ENCODE measurements at regions not wholly inside any gene's neighbourhood (a gene's known extent, or its start where the extent isn't known, plus 50 kb on each side); places are given as distances from the start of the nearest gene placed in this dataset.

- Mint-ChIP-seq H3K36me3 (ENCODE audit: insufficient read depth, unreplicated experiment) (no peaks in the 10 kb centered on the region), H3K27me3 (ENCODE audit: insufficient read depth, unreplicated experiment) (no peaks in the 10 kb centered on the region), H3K27ac (ENCODE audit: low read depth, unreplicated experiment) (no peak overlapping the region), H3K4me1 (ENCODE audit: insufficient read depth, unreplicated experiment) (no peaks in the 10 kb centered on the region), H3K9me3 (ENCODE audit: unreplicated experiment) (peaks cover 5% of the 10 kb centered on the region), H3K4me3 (ENCODE audit: unreplicated experiment) (no peak overlapping the region)
- intact Hi-C loops (cut with micrococcal nuclease) = no loop called here
- no peak for DNase-seq (ENCODE audit: unreplicated experiment)
- BruUV-seq (replicated peaks) = no TSS peak
- CTCF ChIA-PET = no interaction called here
- TF ChIP-seq CTCF (IDR thresholded peaks at IDR 0.05; ENCODE audit: unreplicated experiment) = no peak
- POLR2A ChIA-PET = no interaction called here
These were observed 135.2 kb upstream of the ACVR2A start for GRCh38 chr2:147709655-147710054.

GRCh38 chr2:147703171-147703570, 141.7 kb upstream of the ACVR2A start:
- DNase-seq (ENCODE audit: unreplicated experiment) = no peak
- intact Hi-C loops (cut with micrococcal nuclease) = no loop called here
- no peaks in the 10 kb centered on the region for H3K4me1 Mint-ChIP-seq (ENCODE audit: insufficient read depth, unreplicated experiment)
- ChIA-PET CTCF (interaction anchor here (0.6 kb wide), 1 partner anchor 142 kb away, joined by 3 read pairs; the partner anchor contains the start of gene ACVR2A), POLR2A (no interaction called here)
- no peak overlapping the region for H3K4me3 Mint-ChIP-seq (ENCODE audit: unreplicated experiment)
- peaks cover 5% of the 10 kb centered on the region for H3K9me3 Mint-ChIP-seq (ENCODE audit: unreplicated experiment)
- TF ChIP-seq CTCF (IDR thresholded peaks at IDR 0.05; ENCODE audit: unreplicated experiment) = no peak
- no TSS peak for BruUV-seq (replicated peaks)
- no peaks in the 10 kb centered on the region for H3K27me3 Mint-ChIP-seq (ENCODE audit: insufficient read depth, unreplicated experiment)
- H3K27ac Mint-ChIP-seq (ENCODE audit: low read depth, unreplicated experiment) = no peak overlapping the region
- no peaks in the 10 kb centered on the region for H3K36me3 Mint-ChIP-seq (ENCODE audit: insufficient read depth, unreplicated experiment)

- BruUV-seq (replicated peaks) = no TSS peak
- POLR2A ChIA-PET = no interaction called here
- H3K4me1 Mint-ChIP-seq (ENCODE audit: insufficient read depth, unreplicated experiment) = no peaks in the 10 kb centered on the region
- no peak for DNase-seq (ENCODE audit: unreplicated experiment)
- H3K36me3 Mint-ChIP-seq (ENCODE audit: insufficient read depth, unreplicated experiment) = no peaks in the 10 kb centered on the region
- no peak overlapping the region for H3K27ac Mint-ChIP-seq (ENCODE audit: low read depth, unreplicated experiment)
- H3K27me3 Mint-ChIP-seq (ENCODE audit: insufficient read depth, unreplicated experiment) = no peaks in the 10 kb centered on the region
- TF ChIP-seq CTCF (IDR thresholded peaks at IDR 0.05; ENCODE audit: unreplicated experiment) = no peak
- CTCF ChIA-PET = no interaction called here
- no peak overlapping the region for H3K4me3 Mint-ChIP-seq (ENCODE audit: unreplicated experiment)
- intact Hi-C loops (cut with micrococcal nuclease) = no loop called here
- H3K9me3 Mint-ChIP-seq (ENCODE audit: unreplicated experiment) = no peaks in the 10 kb centered on the region
These were observed 146.7 kb upstream of the ACVR2A start for GRCh38 chr2:147698166-147698565.

- H3K9me3 Mint-ChIP-seq (ENCODE audit: unreplicated experiment) = no peaks in the 10 kb centered on the region
- BruUV-seq (replicated peaks) = no TSS peak
- no peaks in the 10 kb centered on the region for H3K27me3 Mint-ChIP-seq (ENCODE audit: insufficient read depth, unreplicated experiment)
- CTCF ChIA-PET = no interaction called here
- no peak overlapping the region for H3K4me3 Mint-ChIP-seq (ENCODE audit: unreplicated experiment)
- POLR2A ChIA-PET = no interaction called here
- H3K4me1 Mint-ChIP-seq (ENCODE audit: insufficient read depth, unreplicated experiment) = no peaks in the 10 kb centered on the region
- no peak for DNase-seq (ENCODE audit: unreplicated experiment)
- TF ChIP-seq CTCF (IDR thresholded peaks at IDR 0.05; ENCODE audit: unreplicated experiment) = no peak
- no peak overlapping the region for H3K27ac Mint-ChIP-seq (ENCODE audit: low read depth, unreplicated experiment)
- intact Hi-C loops (cut with micrococcal nuclease) = no loop called here
- H3K36me3 Mint-ChIP-seq (ENCODE audit: insufficient read depth, unreplicated experiment) = no peaks in the 10 kb centered on the region
These were observed 148.4 kb upstream of the ACVR2A start for GRCh38 chr2:147696426-147696825.

Measured in MCF 10A (cell line).